ENCODE measurements at regions not wholly inside any gene's neighbourhood (a gene's known extent, or its start where the extent isn't known, plus 50 kb on each side); places are given as distances from the start of the nearest gene placed in this dataset.

GRCh38 chr22:48507595-48508350 lies 1319.9 kb downstream of the BRD1 start:
- Histone ChIP-seq H3K79me2 (ENCODE audit: insufficient read depth, low read length) (no peaks in the 10 kb centered on the region), H3K4me2 (ENCODE audit: low read depth, low read length) (peak overlapping the region; percentile 3; the same call in 1 of the 2 replicates), H3K36me3 (replicated peaks in 1 of 2; ENCODE audit: control insufficient read depth in 1 of 2, insufficient read depth in 2 of 2, low read length in 2 of 2) (no peaks in the 10 kb centered on the region), H4K20me1 (ENCODE audit: insufficient read depth, low read length) (no peaks in the 10 kb centered on the region), H3K27me3 (ENCODE audit: control insufficient read depth in 1 of 2, insufficient read depth in 2 of 2, low read length in 2 of 2) (peaks cover 10 to 57% of the 10 kb centered on the region in 2 experiments), H3K4me1 (ENCODE audit: insufficient read depth, low read length) (peaks cover 7% of the 10 kb centered on the region; the same call in 1 of the 2 replicates), H2AFZ (ENCODE audit: low read length) (no peak overlapping the region), H3K9ac (ENCODE audit: insufficient read depth, low read depth, low read length) (no peak overlapping the region), H3K9me3 (ENCODE audit: low read length) (no peaks in the 10 kb centered on the region), H3K27ac (ENCODE audit: extremely low read length, insufficient read depth, low read length) (no peak overlapping the region), H3K4me3 (replicated peaks in 1 of 3; ENCODE audit: insufficient read depth in 1 of 3, low read depth in 2 of 3, low read length in 3 of 3) (no peak overlapping the region)
- DNase-seq (ENCODE audit: low spot score): peak; percentile 10
- CTCF ChIA-PET (ENCODE audit: low intra/inter-chr PET ratio, low total read pairs): no interaction called here
- ATAC-seq: no peak; the same call in 2 of the 3 replicates
- no peak for TF ChIP-seq RBAK (CRISPR knock-in tag; IDR thresholded peaks at IDR 0.05)
- TF ChIP-seq ZNF629 (CRISPR knock-in tag; conservative IDR thresholded peaks at IDR 0.05): peak; percentile 62; the same call in 1 of the 2 replicates
- TF ChIP-seq HNF4A (CRISPR knock-in tag; IDR thresholded peaks at IDR 0.05): peak; percentile 44; the same call in 1 of the 2 replicates
- in situ Hi-C loops (cut with HindIII; ENCODE audit: extremely low pct_ligation_motif_present, low pct_unique_long_range_greater_than_20kb): no loop called here
- BruUV-seq (replicated peaks): no TSS peak
- WGBS (ENCODE audit: low lambda C conversion rate): 6% methylated on average over 6 of the region's 23 CpGs
- intact Hi-C loops (cut with micrococcal nuclease; ENCODE audit: unreplicated experiment): no loop called here
- POLR2A ChIA-PET: no interaction called here
- FAIRE-seq: no peak

- peak overlapping the region; percentile 3; the same call in 1 of the 2 replicates for H3K4me2 ChIP-seq (ENCODE audit: low read depth, low read length)
- no peaks in the 10 kb centered on the region for H4K20me1 ChIP-seq (ENCODE audit: insufficient read depth, low read length)
- ATAC-seq: no peak
- no peak for FAIRE-seq
- WGBS (ENCODE audit: low lambda C conversion rate): 37% methylated on average over 4 of the region's 9 CpGs
- H2AFZ ChIP-seq (ENCODE audit: low read length): no peak overlapping the region
- peaks cover 10 to 60% of the 10 kb centered on the region in 2 experiments for H3K27me3 ChIP-seq (ENCODE audit: control insufficient read depth in 1 of 2, insufficient read depth in 2 of 2, low read length in 2 of 2)
- no peaks in the 10 kb centered on the region for H3K36me3 ChIP-seq (replicated peaks in 1 of 2; ENCODE audit: control insufficient read depth in 1 of 2, insufficient read depth in 2 of 2, low read length in 2 of 2)
- POLR2A ChIA-PET: no interaction called here
- no peak overlapping the region for H3K9ac ChIP-seq (ENCODE audit: insufficient read depth, low read depth, low read length)
- in situ Hi-C loops (cut with HindIII; ENCODE audit: extremely low pct_ligation_motif_present, low pct_unique_long_range_greater_than_20kb) (no loop called here), intact Hi-C loops (cut with micrococcal nuclease; ENCODE audit: unreplicated experiment) (no loop called here)
- no TSS peak for BruUV-seq (replicated peaks)
- no peaks in the 10 kb centered on the region for H3K9me3 ChIP-seq (ENCODE audit: low read length)
- DNase-seq (ENCODE audit: low spot score): no peak
- no peak overlapping the region for H3K27ac ChIP-seq (ENCODE audit: extremely low read length, insufficient read depth, low read length)
- CTCF ChIA-PET (ENCODE audit: low intra/inter-chr PET ratio, low total read pairs): no interaction called here
- H3K79me2 ChIP-seq (ENCODE audit: insufficient read depth, low read length): no peaks in the 10 kb centered on the region
- peaks cover 7% of the 10 kb centered on the region; the same call in 1 of the 2 replicates for H3K4me1 ChIP-seq (ENCODE audit: insufficient read depth, low read length)
- H3K4me3 ChIP-seq (replicated peaks in 1 of 3; ENCODE audit: insufficient read depth in 1 of 3, low read depth in 2 of 3, low read length in 3 of 3): no peak overlapping the region
- TF ChIP-seq HOMEZ (CRISPR knock-in tag; IDR thresholded peaks at IDR 0.05; ENCODE audit: low read depth) (no peak), MLLT10 (CRISPR knock-in tag; IDR thresholded peaks at IDR 0.05) (no peak), ZBTB38 (CRISPR knock-in tag; IDR thresholded peaks at IDR 0.05) (no peak), MED8 (CRISPR knock-in tag; IDR thresholded peaks at IDR 0.05; ENCODE audit: insufficient replicate concordance) (no peak), HOXD1 (CRISPR knock-in tag; IDR thresholded peaks at IDR 0.05) (no peak), KAT8 (CRISPR knock-in tag; IDR thresholded peaks at IDR 0.05) (no peak), TFE3 (CRISPR knock-in tag; IDR thresholded peaks at IDR 0.05) (no peak), ZNF33B (CRISPR knock-in tag; IDR thresholded peaks at IDR 0.05) (no peak), TFAP4 (IDR thresholded peaks at IDR 0.05; ENCODE audit: borderline replicate concordance, low read depth) (no peak), ZNF275 (CRISPR knock-in tag; IDR thresholded peaks at IDR 0.05; ENCODE audit: borderline replicate concordance) (no peak)
Observed at GRCh38 chr22:48507171-48507570, 1320.5 kb downstream of the BRD1 start.

All from HepG2 (cell line).